NCI-H2227 treated with DMSO at 0.1 percent for 48 hours (cell line): ENCODE measurements at regions not wholly inside any gene's neighbourhood (a gene's known extent, or its start where the extent isn't known, plus 50 kb on each side); places are given as distances from the start of the nearest gene placed in this dataset.
"Not testable (repeated sequence)": the region's sequence is repeated elsewhere in the genome, so short reads cannot be mapped to it uniquely, and the experiment has no call there.

Experiments used
- DNase-seq: peaks from one replicate; lab custom pipeline; 2025; lab: John Stamatoyannopoulos, UW

DNA sequence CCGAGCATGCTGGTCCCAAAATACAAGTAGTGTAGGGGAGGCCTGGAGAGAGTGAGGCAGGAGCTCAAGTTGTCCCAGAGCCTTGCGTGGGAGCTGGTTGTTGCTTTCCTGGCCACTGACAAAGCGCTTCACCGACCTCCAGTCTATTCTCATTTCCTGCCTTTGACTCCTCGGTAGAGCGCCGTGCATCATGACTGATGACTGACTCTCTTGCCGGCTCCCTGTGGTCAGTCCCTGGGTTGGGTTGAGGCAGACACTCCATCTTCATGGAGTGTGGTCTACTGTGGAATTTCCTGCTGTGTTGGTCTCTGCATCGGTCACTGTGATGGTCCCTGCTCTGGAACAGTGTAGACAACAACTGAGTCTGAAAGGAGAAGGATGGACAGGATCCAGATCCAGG is 175.1 kb upstream of the S1PR3 start:
- no peak for DNase-seq

DNA sequence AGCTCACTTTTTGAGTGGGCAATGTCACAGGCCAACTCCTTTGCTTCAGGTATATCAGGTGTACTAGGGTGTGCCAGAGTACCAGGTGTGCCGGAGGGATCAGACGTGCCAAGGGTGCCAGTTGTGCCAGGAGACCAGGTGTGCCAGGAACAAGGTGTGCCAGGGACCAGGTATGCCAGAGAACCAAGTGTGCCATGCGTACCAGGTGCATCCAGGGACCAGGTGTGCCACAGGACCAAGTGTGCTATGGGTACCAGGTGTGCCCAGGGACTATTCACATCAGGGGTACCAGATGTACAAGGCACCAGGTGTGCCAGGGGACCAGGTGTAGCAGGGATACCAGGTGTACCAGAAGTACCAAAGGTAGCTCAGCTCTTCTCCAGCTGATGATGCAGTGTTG is 174.7 kb upstream of the S1PR3 start:
- no peak for DNase-seq

DNA sequence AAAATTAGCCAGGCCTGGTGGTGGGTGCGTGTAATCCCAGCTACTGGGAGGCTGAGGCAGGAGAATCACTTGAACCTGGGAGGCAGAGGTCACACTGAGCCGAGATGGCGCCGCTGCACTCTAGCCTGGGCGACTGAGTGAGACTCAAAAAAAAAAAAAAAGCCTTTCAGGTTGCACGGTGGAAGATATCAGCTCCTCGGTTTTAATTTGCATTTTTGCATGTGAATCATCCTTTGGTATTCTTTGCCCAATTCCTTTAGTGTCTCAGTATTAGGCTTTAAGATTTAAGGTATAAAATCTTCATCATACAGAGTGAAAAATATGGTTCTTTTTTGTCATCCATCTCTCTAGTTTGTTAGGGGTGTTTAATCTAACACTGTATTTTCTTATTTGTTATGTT is 173.6 kb upstream of the S1PR3 start:
- no peak for DNase-seq

DNA sequence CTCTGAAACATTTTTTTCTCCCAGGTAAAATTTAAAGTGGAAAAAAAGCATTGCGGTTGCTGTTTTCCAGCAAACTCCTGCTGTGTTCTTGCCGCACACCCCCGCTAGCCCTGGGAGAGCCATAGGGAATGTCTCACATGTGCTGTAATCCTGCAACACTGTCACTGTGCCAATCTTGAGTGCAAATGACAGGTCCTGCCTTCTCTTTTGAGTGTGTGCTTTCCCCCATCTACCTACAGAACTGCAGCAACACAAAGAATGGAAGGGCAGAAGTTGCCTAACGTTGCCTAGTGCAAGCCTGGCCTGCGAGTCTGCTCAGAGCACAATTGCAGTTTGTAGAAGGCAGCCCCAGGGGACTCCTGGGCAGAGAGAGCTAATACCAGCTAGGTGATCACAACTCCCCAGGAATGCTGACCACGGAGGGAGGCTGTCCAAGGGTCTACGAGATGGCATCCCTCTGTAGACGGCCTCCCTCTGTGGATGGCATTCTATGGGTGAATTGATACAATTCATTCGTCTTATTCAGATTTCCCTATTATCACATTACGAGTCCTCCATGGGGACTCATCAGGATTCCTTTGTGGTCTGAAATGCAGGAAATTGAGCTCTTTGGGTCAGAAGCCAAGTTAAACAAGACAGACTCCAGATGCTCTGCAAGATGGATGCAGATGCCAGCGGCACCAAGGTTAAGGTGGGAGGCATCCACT is 172.6 kb upstream of the S1PR3 start:
- no peak for DNase-seq

DNA sequence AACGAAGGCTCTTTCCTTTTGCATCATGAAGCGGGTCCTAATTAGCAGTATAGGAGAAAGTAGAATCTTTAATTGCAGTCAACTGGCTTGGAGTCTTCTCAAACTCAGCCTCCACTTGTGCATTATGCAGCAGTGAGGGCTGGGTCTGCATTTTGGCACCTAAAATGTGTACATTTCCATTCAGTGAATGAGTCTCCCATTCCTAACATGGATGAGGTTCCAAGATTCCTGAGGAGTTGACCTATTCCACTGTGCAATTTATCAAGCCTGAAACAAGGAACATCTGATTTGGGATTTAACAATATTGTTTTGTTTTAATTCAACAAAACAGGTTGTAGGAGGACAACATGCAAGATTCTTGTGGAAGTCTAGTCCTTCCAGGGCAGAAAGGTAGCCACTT is 171.8 kb upstream of the S1PR3 start:
- no peak for DNase-seq

DNA sequence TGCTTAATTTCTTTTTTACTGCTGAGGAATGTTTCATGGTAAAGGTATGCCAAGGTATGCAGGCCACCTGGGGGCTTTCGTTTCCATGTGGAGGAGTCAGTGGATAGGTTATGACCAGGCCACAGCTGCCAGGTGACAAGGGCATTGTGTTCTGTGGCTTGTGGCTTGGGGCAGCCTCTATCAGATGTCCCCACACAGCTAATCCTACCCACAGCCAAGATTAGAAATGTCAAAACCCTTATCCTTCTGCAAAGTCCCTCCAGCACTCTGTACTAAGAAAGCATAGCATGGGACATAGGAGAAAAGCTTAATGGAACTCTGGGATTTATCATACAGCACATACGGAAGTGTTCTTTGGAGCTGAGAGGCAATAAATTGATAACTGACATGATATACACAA is 171.2 kb upstream of the S1PR3 start:
- no peak for DNase-seq

DNA sequence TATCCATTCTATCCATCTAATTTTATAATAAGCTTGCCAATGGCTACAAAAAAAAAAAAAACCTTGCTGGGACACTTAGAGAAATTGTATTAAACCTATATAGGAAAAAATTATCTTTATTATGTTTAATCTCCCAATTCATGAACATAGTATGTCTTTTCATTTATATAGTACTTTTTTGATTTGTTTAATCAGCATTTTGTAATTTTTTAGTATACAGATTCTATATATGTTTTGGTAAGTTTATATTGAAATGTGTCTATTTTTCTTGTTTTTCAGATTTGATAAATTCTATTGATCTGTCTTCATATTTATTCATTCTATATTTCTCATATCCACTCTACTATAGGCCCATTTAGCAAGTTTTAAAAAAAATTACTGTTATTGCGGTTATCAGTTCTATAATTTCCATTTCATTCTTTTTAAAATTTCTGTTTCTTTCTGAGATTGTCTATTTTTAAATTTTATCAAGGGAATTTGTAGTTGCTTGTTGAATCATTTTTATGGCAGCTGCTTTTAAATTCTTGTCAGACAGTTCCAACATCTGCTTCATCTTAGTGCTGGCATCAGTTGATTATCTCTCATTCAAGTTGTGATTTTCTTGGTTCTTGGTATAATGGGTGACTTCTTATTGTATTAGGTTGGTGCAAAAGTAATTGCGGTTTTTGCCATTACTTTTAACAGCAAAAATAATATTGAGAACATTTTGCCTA is 170.1 kb upstream of the S1PR3 start:
- no peak for DNase-seq

DNA sequence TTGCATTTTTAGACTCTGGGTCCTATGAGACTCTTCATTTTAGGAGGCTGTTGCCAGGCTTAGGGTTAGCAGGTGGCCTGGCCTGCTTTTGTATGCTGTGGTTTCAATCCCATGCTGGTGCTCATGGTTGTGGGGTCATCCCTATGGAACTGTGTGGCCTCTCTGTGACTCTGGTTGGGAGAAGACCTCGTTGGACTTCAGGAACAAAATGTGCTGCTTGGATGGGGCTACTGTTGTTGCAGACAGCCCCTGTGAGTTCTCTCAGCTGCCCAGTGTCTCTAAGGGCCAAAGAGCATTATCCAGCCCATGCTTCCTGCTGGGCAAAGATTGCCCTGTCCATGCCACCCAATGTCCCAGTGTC is 169.5 kb upstream of the S1PR3 start:
- DNase-seq = no peak

DNA sequence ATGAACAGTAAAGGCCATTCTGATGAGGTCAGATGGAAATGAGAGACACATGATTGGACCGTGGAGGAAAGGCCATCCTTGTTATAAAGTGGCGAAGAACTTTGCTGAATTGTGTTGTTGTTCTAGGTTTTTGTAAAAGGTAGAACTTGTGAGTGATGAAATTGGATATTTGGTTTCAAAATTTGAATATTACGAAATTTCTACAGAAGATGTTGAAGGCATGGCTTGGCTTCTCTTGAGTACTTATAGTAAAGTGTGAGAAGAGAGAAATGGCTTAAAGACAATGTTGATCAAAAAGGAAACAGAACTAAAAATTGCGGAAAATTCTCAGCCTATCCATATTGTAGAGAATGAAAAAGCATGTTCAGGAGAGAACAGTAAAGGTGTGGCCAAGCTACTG is 166.6 kb upstream of the S1PR3 start:
- no peak for DNase-seq

DNA sequence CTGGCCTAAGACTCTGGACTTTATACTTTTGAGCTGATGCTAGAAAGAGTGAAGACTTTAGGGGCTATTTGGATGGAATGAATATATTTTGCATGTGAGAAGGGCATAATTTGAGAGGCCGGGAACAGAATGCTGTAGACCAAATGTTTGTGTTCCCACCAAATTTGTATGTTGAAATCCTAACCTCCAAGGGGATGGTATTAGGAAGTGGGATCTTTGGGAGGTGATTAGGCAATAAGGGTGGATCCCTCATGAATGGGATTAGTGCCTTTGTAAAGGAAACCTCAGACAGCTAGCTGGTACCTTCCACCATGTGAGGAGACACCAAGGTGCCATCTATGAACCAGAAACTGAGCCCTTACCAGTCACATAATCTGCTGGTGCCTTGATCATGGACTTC is 165.1 kb upstream of the S1PR3 start:
- DNase-seq = no peak

DNA sequence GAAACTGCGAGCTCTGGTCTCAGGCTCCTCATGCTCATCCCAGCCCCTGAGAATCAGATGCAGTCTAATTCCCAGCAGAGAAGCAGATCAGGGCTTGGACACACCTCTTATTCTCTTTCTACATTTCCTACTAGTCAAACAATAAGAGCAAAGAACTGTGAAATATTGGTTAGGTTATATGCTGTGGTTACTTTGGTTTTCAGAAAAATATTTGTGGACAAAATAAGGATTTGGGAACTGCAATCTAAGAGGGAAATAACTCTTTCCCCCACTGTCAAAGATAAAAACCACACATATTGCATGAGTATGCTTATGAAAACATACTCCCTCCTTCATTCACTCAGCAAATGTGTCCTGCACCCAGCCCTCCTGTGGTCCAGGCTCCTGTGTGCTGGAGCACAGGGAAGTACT is 164.5 kb upstream of the S1PR3 start:
- no peak for DNase-seq

DNA sequence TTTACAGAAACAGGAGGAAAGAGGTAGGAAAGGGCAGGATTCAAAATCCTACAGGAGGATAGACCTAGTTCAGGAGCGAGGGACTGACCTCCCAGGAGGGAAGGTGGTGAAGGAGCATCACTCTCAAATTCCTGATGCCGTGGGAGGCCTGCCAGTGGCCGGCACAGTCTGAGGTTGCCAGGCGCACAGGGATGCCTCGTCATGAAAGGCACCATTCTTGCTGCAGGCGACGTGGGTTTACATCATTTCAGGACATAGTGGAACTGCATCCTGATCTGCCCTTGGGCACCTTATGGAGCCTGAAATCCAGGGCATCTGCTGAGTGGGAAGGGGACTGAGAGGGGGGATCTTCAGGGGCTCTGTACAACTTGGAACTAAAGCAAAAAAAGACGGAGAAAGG is 163.2 kb upstream of the S1PR3 start:
- DNase-seq = no peak

DNA sequence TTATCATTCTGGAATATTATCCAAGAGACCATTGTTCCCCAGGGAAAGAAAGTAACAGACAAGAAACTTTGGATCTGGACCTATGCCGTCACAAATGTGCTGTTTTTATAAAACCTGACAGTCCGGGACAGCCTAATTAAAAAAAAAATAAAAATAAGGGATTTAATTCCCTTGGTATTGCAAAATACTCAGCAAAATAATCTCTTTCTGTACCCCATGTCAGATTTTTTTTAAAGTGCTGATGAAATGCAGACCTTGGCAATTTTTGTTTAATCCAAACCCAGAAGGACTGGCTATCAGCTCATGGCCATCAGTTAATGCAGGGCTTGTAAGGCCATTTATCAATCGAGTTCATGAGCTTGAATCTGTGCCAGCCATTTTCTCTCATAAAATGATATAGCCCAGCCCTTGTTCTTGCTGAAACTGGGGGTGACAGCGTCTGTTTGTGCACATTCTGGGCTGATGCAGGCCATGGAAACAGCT is 162.7 kb upstream of the S1PR3 start:
- no peak for DNase-seq

DNA sequence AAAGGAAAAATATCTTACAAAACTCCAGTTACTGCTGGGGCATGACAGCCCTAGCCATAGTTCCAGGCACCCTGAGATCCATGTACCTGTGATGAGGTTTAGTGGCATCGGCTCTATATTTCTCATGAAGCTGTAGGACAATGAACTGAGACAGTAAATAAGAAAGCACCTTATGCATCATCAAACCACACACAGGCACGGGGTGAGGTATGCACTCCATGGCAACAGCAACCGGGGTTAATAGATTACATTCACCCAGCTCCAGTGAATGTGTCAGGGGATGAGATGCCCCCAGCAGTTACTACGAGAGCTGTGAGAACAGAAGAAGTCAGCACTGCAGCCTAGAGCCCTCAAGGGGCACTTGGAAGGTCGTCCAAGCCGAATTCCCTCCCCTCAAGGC is 162.0 kb upstream of the S1PR3 start:
- DNase-seq = no peak

DNA sequence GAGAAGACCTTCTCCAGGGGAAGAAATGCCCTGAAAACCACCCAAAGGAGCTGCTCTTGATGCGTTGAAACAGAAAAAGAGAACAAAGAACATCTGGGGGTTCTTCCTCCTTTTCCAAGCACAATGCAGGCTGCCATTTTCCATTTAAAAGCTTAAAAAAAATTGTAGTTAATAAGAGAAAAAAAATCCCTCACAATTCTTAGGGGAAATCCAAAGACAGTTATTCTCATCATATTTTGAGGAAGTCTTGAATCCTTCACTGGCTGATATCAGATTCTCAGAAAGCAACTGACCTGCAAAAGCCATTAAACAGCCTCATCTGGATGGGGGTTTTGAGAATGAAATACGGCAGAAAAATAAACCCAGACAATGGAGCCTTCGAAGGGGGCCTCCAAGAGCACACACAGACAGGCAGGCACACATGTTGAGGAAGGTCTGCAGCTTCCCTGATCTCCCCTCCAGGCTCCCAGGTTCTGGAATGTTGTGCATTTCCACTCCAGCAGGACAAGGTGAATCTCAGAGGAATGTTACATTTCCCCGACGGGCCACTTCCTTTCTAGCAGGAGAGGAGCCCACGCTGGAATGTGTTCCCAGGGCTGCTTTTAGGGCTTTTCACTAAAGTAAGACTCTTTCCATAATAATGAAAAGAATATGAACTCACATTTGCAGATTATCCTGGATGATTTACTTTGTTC is 159.4 kb upstream of the S1PR3 start:
- DNase-seq = no peak

DNA sequence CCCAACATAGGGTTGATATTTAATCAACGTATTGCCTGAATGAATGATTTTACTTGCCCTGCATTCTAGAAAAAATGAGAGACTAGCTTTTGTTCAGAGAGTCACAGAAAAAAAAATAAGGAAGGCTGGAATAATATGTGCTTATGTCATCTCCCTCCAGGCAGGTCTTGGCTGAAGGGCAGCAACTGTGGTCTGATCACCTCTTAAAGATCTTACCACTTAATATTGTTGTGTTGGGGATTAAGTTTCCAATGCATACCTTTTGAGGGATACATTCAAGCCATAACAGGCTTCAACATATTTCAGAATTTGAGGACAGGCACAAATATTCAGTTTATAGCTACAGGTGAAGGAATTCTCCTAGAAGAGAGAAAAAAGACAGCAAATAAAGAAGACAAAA is 157.3 kb upstream of the S1PR3 start:
- no peak for DNase-seq

DNA sequence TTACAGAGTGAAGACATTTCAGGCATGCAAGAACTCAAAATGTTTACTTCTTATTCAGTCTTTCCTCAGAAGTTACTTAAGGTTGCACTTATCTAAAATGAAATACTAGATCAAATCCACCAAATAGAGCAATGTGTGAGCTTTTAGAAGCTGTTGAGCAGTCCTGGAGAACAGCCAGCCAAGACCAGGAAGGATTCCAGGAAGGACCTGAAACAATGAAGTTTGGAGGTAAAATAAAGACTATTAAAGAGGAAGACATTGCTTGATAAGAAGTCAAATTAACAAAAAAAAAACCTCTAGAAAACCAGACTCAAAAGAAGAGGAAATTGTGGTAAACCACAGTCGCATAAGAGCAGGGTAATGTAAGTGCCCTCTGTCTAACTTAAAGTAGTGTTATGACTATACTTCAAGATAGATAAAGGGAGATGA is 156.2 kb upstream of the S1PR3 start:
- DNase-seq = no peak

DNA sequence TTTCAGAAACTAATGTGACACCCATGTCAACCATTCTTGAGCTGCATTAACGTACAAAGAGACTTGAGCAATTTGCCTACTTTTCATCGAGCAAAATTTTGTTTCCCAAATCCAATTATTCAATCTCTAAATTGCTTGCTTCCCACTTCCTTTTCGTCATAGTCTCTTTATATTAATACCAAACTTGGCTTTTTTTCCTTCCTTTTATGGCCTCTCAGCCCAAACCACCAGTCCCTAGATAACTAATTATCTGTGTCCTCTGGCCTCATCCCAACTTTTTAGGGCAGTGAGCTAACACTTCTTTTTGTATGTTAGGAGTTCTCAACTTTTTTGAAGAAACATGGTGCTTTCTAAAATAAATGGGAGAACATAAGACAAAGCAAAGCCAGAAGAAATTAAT is 155.5 kb upstream of the S1PR3 start:
- no peak for DNase-seq

DNA sequence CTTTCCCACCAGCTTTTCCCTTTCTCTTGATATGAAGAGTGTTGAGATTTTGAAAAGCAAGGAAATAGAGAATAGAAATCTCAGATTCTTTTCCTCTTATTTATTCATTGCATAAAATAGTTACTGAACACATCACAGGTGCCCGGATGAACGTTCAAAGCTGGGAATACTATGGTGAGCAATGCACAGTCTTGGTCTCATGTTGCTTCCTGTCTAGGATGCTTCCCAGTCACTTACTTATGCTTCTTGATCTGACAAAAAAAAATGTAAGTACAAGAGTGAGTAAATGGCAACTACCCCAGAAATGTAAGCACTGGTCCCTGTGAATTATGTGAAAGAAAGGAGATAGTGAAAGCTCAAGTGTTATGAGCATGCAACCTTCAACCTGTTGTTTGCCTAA is 153.5 kb upstream of the S1PR3 start:
- DNase-seq = no peak

DNA sequence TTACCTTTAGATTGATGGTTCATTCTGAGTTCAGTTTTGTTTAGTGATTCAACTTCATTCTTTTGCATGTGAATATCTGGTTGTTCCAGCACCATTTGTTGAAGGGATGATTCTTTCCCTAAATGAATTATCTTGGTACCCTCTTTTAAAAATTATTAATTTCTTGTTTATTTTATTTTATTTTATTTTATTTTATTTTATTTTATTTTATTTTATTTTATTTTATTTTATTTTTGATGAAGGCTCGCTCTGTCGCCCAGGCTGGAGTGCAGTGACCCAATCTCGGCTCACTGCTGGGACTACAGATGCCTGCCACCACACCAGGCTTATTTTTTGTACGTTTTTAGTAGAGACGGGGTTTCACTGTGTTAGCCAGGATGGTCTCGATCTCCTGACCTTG is 141.4 kb upstream of the S1PR3 start:
- not testable (repeated sequence) for DNase-seq

DNA sequence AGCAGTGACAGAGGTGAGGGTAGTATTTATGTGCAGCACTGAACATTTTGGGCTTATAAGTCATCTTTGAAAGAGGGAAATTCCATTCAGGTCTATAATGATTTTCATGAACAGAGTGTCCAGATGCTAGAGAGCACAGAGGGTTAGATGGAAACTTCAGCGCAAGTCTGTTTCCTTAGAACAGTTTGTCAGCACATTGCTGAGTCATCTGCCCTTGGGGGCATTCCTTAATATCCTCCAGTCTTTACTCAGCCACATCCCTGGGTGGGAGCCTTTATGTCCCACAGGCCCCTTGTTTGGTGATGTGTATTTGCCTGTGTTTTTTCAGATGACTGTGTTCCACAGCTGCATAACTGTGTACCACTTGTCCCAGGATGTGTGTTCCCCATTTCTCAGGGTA is 138.5 kb upstream of the S1PR3 start:
- DNase-seq = no peak

DNA sequence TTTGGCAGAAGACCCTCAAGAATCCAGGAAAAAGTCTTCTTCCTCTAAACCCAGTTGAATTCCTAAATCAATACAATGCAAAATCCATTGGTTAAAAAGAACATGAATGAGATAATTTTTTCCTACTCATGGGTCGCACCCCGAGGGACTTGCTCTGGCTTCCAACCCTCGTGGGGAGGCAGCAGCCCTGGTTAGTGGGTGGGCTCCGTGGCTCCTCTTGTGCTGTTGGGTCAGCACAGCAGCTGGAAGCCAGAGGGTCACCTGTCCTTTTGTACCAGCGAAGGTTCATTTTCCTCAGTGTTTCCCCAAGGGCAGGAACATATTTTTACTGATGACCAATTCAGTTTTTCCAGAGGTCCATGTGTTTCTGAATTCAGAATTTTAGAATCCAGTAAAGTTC is 120.6 kb upstream of the S1PR3 start:
- no peak for DNase-seq

DNA sequence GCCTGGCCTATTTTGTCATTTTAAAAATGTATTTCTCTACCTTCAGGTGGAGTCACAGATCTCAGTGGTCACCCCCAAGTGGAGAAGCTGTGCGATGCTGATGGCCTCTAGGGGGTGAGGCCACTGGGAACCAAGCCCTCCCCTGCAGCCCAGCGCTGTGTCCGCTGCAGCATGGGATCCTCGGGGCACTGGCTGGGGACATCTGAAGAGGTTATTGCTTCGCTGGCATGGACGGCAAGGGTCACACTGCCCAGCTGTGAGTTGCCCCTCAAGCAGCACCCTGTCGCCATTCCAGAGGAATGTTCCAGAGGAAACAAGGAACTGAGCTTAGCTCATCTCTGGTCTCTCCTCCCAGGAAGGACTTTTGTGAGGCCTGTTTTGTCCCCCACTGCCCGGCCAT is 119.6 kb upstream of the S1PR3 start:
- DNase-seq = no peak
